ENCODE measurements at regions not wholly inside any gene's neighbourhood (a gene's known extent, or its start where the extent isn't known, plus 50 kb on each side); places are given as distances from the start of the nearest gene placed in this dataset.

GRCh38 chr4:181845617-181846016, 397.6 kb upstream of the TENM3 start:
- TF ChIP-seq CTCF (IDR thresholded peaks at IDR 0.05): no peak
- no peak for TF ChIP-seq POLR2A (IDR thresholded peaks at IDR 0.05)
